ENCODE measurements at regions not wholly inside any gene's neighbourhood (a gene's known extent, or its start where the extent isn't known, plus 50 kb on each side); places are given as distances from the start of the nearest gene placed in this dataset.

GRCh38 chr4:125741825-125742452 is 427.2 kb downstream of the FAT4 start:
- TF ChIP-seq CTCF (IDR thresholded peaks at IDR 0.05), result peak in 2 of 3 experiments; percentile 11 to 30
- no peak for TF ChIP-seq POLR2A (IDR thresholded peaks at IDR 0.05)
